BLaER1 (cell line): ENCODE measurements at regions not wholly inside any gene's neighbourhood (a gene's known extent, or its start where the extent isn't known, plus 50 kb on each side); places are given as distances from the start of the nearest gene placed in this dataset.

Experiments
- H3K27ac ChIP-seq: shearing (Covaris generic); formaldehyde crosslinking; 2 replicates; pipeline ENCODE4 v1.8.1; 2022
- H3K27me3 ChIP-seq: shearing (Covaris generic); formaldehyde crosslinking; 2 replicates; pipeline ENCODE4 v1.8.1; 2022
- H3K36me3 ChIP-seq: shearing (Covaris generic); formaldehyde crosslinking; 2 replicates; pipeline ENCODE4 v1.8.1; 2022
- H3K4me1 ChIP-seq: shearing (Covaris generic); formaldehyde crosslinking; 2 replicates; pipeline ENCODE4 v1.8.1; 2022
- H3K4me2 ChIP-seq: shearing (Covaris generic); formaldehyde crosslinking; 2 replicates; pipeline ENCODE4 v1.8.1; 2022
- H3K4me3 ChIP-seq: shearing (Covaris generic); formaldehyde crosslinking; 2 replicates; pipeline ENCODE4 v1.8.1; 2022
- H3K9ac ChIP-seq: shearing (Covaris generic); formaldehyde crosslinking; 2 replicates; pipeline ENCODE4 v1.8.1; 2022
- H3K9me3 ChIP-seq: shearing (Covaris generic); formaldehyde crosslinking; 2 replicates; pipeline ENCODE4 v1.8.1; 2022
- H4K20me1 ChIP-seq: shearing (Covaris generic); formaldehyde crosslinking; 2 replicates; pipeline ENCODE4 v1.8.1; 2022
- Cebpa-rat ChIP-seq: shearing (Covaris generic); IDR thresholded peaks from 2 replicates; pipeline ENCODE4 v1.8.1; 2022

GRCh38 chrX:36908801-36909675, 99.1 kb upstream of the FAM47C start:
- no peak for TF ChIP-seq Cebpa-rat
- no peak overlapping the region for H3K9ac ChIP-seq
- no peak overlapping the region for H3K4me2 ChIP-seq
- H3K4me3 ChIP-seq: no peak overlapping the region
- peaks cover 12% of the 10 kb centered on the region for H3K9me3 ChIP-seq
- H3K36me3 ChIP-seq: no peaks in the 10 kb centered on the region
- 0 out of 2 replicates have a peak, but pooled peaks cover 5% of the 10 kb centered on the region for H3K27me3 ChIP-seq
- no peaks in the 10 kb centered on the region for H3K4me1 ChIP-seq
- H4K20me1 ChIP-seq: no peaks in the 10 kb centered on the region
- no peak overlapping the region for H3K27ac ChIP-seq

GRCh38 chrX:36909676-36910030, 98.5 kb upstream of the FAM47C start:
- peaks cover 6% of the 10 kb centered on the region for H3K9me3 ChIP-seq

DNA sequence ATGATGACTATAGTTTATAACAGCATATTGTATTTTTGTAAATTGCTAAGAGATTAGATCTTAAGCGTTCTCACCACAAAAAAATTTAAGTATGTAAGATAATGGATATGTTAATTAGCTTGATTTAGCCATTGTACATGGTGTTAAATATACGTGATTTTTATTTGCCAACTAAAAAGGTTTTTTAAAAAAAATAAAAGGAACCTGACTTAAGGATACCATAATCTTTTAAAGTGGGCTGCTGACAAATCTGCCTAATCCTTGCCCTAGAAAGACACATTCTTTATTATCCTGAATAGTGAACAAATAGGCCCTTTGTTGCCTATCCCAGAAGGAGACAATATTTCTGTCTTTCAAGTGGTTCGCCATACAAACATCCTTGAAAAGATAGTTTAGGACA, 94.6 kb upstream of the FAM47C start:
- Histone ChIP-seq H3K27ac (no peak overlapping the region), H3K9ac (no peak overlapping the region), H3K4me1 (no peaks in the 10 kb centered on the region), H3K9me3 (no peaks in the 10 kb centered on the region), H3K27me3 (no peaks in the 10 kb centered on the region), H4K20me1 (no peaks in the 10 kb centered on the region), H3K4me2 (no peak overlapping the region), H3K36me3 (no peaks in the 10 kb centered on the region), H3K4me3 (no peak overlapping the region)
- TF ChIP-seq Cebpa-rat: no peak

More at GRCh38 chrX:36909676-36910030, 98.5 kb upstream of the FAM47C start:
- 0 out of 2 replicates have a peak, but pooled peaks cover 5% of the 10 kb centered on the region for H3K27me3 ChIP-seq
- no peak overlapping the region for H3K4me2 ChIP-seq
- H3K4me1 ChIP-seq: no peaks in the 10 kb centered on the region
- H3K4me3 ChIP-seq: no peak overlapping the region
- no peak overlapping the region for H3K27ac ChIP-seq
- no peak for TF ChIP-seq Cebpa-rat
- no peak overlapping the region for H3K9ac ChIP-seq
- H4K20me1 ChIP-seq: no peaks in the 10 kb centered on the region
- H3K36me3 ChIP-seq: no peaks in the 10 kb centered on the region

- H3K9me3 ChIP-seq: no peaks in the 10 kb centered on the region
- H3K4me3 ChIP-seq: no peak overlapping the region
- no peaks in the 10 kb centered on the region for H3K27me3 ChIP-seq
- TF ChIP-seq Cebpa-rat: no peak
- no peaks in the 10 kb centered on the region for H3K36me3 ChIP-seq
- no peak overlapping the region for H3K9ac ChIP-seq
- no peak overlapping the region for H3K27ac ChIP-seq
- no peaks in the 10 kb centered on the region for H3K4me1 ChIP-seq
- H4K20me1 ChIP-seq: no peaks in the 10 kb centered on the region
- H3K4me2 ChIP-seq: no peak overlapping the region
Observed at GRCh38 chrX:36916941-36917340, 91.2 kb upstream of the FAM47C start.

DNA sequence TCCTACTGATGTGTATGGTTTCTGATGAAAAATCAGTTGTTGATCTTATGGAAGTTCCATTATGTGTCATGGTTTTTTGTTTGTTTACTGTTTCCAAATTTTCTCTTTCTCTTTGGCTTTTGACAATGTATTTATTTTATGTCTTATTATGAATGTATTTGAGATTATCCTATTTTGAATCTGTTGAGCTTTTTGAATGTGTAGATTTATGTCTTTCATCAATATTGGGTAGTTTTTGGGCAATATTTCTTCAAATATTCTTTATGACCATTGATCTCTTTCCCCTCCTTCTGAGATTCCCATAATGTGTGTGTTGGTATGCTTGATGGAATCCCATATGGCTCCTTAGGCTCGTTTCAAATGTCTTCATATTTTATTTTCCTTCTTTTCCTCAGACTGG, 80.5 kb upstream of the FAM47C start:
- H3K4me3 ChIP-seq: no peak overlapping the region
- no peak overlapping the region for H3K4me2 ChIP-seq
- H3K27ac ChIP-seq: no peak overlapping the region
- peaks cover 14% of the 10 kb centered on the region for H3K27me3 ChIP-seq
- H4K20me1 ChIP-seq: no peaks in the 10 kb centered on the region
- no peaks in the 10 kb centered on the region for H3K4me1 ChIP-seq
- TF ChIP-seq Cebpa-rat: no peak
- H3K9me3 ChIP-seq: peaks cover 13% of the 10 kb centered on the region
- H3K36me3 ChIP-seq: no peaks in the 10 kb centered on the region
- no peak overlapping the region for H3K9ac ChIP-seq

- Histone ChIP-seq H3K4me1 (no peaks in the 10 kb centered on the region), H3K9ac (no peak overlapping the region), H3K36me3 (no peaks in the 10 kb centered on the region), H3K27me3 (peaks cover 24% of the 10 kb centered on the region), H3K4me3 (no peak overlapping the region), H4K20me1 (no peaks in the 10 kb centered on the region), H3K4me2 (no peak overlapping the region), H3K27ac (no peak overlapping the region), H3K9me3 (peaks cover 13% of the 10 kb centered on the region)
- no peak for TF ChIP-seq Cebpa-rat
Observed at GRCh38 chrX:36930491-36930890, 77.7 kb upstream of the FAM47C start.

DNA sequence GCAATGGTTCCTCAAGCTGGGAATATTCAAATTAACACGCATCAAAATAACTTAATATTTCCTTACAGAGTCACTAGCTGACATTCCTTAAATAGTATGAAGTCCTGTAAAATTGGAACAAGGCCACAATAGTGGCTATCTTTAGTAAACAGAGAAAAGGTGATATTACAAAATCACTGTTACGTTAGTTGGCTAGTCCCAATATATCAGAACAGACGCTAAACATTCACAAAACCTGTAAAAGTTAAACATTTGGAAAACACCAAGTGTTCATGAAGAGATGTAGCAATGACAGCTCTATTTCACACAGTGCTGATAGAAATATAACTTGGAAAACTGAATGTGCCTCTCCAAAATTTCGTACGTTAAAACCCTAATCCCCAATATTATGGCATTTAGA, 61.0 kb upstream of the FAM47C start:
- H3K4me3 ChIP-seq: no peak overlapping the region
- no peaks in the 10 kb centered on the region for H3K36me3 ChIP-seq
- H3K4me1 ChIP-seq: no peaks in the 10 kb centered on the region
- no peaks in the 10 kb centered on the region for H4K20me1 ChIP-seq
- H3K27me3 ChIP-seq: peaks cover 44% of the 10 kb centered on the region
- H3K9me3 ChIP-seq: no peaks in the 10 kb centered on the region
- no peak overlapping the region for H3K27ac ChIP-seq
- no peak overlapping the region for H3K4me2 ChIP-seq
- no peak overlapping the region for H3K9ac ChIP-seq
- no peak for TF ChIP-seq Cebpa-rat

DNA sequence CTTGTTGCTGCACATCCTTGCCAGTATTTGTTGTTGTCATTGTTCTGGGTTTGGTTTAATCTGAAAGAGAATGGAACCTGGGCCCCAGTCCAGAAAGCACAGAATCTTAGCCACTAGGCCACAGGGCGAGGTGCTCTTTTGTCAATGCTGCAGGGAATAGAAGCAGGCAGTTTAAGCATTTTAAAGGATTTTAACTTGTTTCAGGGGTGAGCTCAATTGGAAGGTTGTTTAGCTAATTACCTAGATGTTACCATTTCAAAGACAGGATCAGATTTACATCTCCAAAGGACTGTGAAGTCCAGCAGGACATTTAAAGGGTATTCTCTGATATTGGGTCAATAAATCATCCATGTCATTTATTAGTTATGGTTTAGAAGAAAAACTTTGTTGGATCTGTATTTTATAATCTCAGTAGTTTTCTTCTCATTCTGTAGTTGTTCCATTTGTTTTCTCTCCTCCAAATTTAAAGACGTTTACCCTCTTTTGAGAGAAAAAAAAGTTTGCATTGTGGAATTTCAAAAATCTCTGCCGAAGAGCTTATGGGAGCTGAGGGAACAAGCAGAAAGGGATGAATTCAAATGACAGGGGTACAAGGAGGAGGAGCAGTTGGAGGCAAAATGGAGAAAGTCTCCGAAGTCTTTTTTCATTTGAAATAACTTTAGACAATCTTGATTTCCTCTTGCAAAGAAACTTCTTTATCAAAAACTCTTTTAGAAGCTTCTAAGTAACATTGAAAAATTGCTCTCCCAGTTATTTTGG, 57.5 kb upstream of the FAM47C start:
- H3K9ac ChIP-seq: no peak overlapping the region
- no peak overlapping the region for H3K4me3 ChIP-seq
- no peaks in the 10 kb centered on the region for H3K4me1 ChIP-seq
- H4K20me1 ChIP-seq: no peaks in the 10 kb centered on the region
- TF ChIP-seq Cebpa-rat: no peak
- no peak overlapping the region for H3K4me2 ChIP-seq
- no peaks in the 10 kb centered on the region for H3K9me3 ChIP-seq
- H3K36me3 ChIP-seq: no peaks in the 10 kb centered on the region
- no peak overlapping the region for H3K27ac ChIP-seq
- H3K27me3 ChIP-seq: peaks cover 61% of the 10 kb centered on the region

- peaks cover 20% of the 10 kb centered on the region for H3K27me3 ChIP-seq
- no peak overlapping the region for H3K4me3 ChIP-seq
- no peaks in the 10 kb centered on the region for H3K4me1 ChIP-seq
- H3K27ac ChIP-seq: no peak overlapping the region
- H4K20me1 ChIP-seq: no peaks in the 10 kb centered on the region
- H3K4me2 ChIP-seq: no peak overlapping the region
- peaks cover 16% of the 10 kb centered on the region for H3K9me3 ChIP-seq
- H3K9ac ChIP-seq: no peak overlapping the region
- TF ChIP-seq Cebpa-rat: no peak
- no peaks in the 10 kb centered on the region for H3K36me3 ChIP-seq
Observed at GRCh38 chrX:36957425-36958328, 50.5 kb upstream of the FAM47C start.
